Skin of body (tissue), 1 donor: ENCODE measurements at regions not wholly inside any gene's neighbourhood (a gene's known extent, or its start where the extent isn't known, plus 50 kb on each side); places are given as distances from the start of the nearest gene placed in this dataset.

Source experiments
- DNase-seq: peaks from one replicate; lab custom pipeline; 2025; lab: John Stamatoyannopoulos, UW

DNA sequence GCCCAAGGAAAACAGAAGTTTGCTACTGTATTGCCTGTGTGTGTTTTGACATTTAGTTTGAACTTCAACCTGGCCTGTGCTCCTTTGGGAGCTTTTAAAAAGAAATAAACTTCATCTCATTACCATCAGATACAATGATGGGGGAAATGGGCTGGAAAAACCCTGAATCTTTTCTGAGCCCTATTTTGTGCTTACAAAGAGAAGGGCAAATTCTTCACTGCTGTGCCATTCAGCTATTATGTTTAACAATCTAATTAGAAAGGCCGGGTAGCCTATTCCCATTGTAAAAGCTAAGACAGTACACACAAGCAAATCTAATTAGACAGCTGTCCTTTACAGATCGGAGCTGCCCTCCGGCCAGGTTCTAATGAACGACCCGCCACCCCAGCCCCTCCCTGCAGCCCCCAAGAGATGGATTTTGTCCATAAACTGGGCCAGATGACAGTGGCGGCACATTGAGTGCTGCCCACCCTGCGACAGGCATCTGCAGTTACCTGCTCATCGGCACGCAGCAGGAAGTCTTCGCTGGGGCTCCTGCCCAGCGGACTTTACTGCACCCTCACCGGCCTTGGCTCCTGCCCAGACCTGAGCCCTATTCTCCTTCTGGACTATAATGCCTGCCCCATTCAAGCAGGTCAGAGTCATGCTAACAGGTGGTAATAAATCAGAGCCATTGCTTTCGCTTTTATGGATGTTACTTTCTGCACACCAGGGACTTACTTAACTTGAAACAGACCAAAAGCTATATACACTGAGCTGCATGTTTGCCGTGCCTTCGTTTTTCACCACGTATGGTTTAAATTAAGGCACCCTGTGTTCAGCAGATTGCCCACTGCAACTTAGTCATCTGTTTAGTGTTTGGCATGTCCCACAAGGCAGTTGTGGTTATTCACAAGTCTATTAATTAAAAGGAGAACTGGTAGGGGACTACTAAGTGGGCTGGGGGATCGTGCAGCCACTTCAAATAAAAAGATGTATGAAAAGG lies 549.6 kb downstream of the FGF9 start:
- peak; percentile 17 for DNase-seq

DNA sequence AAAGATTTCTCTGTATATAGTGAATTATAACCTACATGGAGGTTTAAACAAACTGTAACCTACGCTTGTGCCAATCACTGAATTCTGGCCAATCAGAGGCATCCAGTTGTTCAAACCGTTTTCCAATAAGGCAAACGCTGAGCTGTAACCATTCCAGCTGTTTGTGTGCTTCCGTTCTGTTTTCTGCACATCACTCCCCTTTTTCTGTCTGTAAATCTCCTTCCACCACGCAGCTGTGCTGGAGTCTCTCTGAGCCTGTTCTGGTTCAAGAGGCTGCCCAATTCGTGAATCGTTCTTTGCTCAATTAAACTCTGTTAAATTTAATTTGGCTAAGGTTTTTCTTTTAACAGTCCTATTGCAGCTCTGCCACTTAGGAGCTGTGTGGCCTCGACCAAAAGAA lies 552.5 kb downstream of the FGF9 start:
- DNase-seq = no peak

- no peak for DNase-seq
These were observed 555.2 kb downstream of the FGF9 start for GRCh38 chr13:22226086-22226485.

- no peak for DNase-seq
These were observed 557.0 kb downstream of the FGF9 start for GRCh38 chr13:22227895-22228294.

DNA sequence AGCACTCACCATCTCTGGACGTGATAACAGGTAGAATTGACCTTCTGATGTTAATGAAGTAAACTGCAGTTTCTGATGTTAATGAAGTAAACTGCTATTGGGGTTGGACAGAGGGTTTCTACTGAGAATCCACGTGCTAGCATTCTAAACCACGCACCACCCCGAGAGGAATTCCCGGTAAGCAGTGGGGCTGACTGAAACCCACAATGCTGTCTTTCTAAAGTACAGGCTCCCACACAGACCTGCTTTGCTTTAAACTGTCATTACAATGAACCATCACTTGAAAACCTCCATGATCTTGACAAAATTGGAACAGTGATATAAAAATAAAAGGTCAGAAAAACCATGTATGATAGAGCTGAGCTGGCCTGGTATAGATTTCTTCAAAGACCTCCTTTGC lies 559.0 kb downstream of the FGF9 start:
- no peak for DNase-seq

- DNase-seq = no peak
These were observed 561.3 kb downstream of the FGF9 start for GRCh38 chr13:22232186-22232585.

DNA sequence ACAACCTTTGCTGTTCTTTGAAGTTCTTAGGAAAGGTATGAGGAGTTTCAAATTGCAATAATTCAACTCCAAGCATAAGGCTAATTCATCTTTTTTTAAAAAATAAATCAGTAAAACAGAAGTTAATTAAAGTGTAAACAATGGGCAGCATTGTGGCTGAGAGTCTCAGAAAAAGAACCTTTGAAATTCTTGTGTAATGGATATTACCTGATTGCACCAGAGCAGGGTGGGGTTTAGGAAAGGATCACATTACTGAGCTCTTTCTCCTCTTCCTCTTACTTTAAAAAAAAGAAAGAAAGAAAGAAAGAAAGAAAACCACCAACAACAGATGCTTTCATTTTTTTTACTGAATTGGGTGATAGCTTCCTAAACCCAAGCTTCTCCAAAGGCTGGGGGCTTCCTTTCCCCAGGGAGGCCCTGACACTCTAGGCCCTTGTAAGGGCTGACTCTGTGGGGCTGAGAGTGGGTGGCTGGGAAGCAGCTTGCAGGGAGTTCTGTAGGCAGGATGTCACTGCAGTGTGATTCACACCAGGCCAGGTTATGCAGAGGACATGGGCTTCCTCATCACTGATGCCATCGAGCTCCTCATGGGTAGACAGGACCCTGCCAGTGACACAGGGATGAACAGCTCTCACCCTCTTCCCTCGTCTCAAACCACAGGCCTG lies 564.5 kb downstream of the FGF9 start:
- no peak for DNase-seq

- DNase-seq = no peak
These were observed 565.0 kb downstream of the FGF9 start for GRCh38 chr13:22235950-22236290.

- DNase-seq = no peak
These were observed 567.4 kb downstream of the FGF9 start for GRCh38 chr13:22238269-22238668.

DNA sequence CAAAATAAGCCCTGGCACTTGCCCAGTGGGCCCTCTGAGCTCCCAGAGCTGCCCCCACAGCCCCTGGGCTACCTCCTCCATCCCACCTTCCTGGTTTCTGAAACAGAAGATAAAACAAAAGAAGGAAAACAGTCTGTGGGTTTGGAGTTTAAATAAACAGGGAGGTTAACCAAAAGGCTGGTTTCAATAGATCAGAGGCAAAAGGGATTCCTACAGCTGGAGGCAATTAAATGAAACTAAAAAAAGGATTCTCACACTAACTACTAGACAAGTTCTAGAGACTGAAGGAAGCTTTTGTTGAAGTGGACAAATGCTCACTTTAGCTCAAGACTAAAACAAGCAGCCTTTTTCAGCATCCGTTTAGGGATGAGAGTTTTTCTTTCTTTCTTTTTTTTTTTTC lies 569.8 kb downstream of the FGF9 start:
- peak; percentile 3 for DNase-seq

GRCh38 chr13:22243469-22244163 lies 572.7 kb downstream of the FGF9 start:
- DNase-seq = no peak

DNA sequence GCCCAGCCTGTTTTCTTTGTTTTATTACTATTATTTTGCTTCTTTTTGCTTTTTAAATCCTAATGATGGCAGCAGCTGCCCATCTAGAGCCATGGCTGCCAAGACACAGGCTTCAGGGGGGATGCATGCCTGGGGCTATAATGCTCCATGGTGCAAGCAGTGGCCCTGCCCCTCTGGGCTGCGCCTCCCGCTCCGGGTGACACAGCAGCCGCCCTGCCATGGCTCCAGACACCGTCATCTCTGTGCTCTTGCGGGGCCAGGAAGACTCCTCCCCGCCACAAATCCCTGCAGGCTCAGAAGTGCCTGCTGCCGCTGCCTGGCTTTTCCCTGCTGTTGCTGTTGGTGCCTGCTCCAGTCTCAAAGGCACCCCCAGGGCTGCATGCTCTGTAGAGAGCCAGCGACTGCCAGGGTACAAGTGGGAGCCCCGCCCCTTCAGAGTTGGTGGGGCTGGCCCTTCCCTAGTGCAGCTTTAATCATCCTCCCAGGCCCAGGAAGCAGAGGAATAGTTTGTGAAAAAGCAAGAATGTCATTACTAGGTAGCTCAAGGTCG lies 581.5 kb downstream of the FGF9 start:
- no peak for DNase-seq

DNA sequence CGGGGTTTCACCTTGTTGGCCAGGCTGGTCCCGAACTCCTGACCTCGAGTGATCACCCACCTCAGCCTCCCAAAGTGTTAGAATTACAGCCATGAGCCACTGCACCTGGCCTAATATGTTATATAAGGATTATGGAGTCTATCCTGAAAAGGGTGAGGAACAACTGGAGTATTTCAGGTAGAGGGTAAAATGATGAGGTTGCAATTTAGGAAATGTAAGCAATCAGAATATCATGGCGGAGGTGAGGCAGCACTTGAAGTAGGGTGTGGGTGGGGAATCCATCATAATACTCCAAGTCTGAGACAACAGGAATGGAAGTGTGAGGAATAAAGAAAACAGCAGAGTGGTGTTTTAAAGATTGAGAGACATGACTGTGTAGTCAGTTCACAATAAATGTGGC lies 582.2 kb downstream of the FGF9 start:
- no peak for DNase-seq

- DNase-seq = no peak
These were observed 585.3 kb downstream of the FGF9 start for GRCh38 chr13:22256111-22256639.

GRCh38 chr13:22262001-22262885 lies 591.4 kb downstream of the FGF9 start:
- no peak for DNase-seq

GRCh38 chr13:22263185-22263584 lies 592.3 kb downstream of the FGF9 start:
- no peak for DNase-seq

DNA sequence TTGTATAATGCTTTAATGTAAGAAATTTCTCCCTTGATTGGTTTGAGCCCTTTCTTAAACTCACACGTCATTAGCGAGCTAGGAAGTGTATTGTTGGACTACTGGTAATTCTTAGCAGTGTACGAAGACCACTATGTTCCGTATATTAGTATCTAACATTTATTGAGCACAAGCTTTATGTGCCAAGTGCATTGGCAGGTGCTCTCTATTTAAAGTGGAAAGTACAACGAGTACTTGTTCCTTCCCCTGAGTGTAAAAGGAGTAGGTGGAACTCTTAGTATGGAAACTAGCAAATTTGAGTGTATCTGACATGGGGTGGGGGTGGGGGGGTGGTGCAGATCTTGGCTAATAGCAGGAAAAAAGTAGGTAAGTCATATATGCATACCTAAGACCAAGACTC lies 594.7 kb downstream of the FGF9 start:
- DNase-seq = no peak

- DNase-seq = no peak
These were observed 600.0 kb downstream of the FGF9 start for GRCh38 chr13:22270881-22271280.

DNA sequence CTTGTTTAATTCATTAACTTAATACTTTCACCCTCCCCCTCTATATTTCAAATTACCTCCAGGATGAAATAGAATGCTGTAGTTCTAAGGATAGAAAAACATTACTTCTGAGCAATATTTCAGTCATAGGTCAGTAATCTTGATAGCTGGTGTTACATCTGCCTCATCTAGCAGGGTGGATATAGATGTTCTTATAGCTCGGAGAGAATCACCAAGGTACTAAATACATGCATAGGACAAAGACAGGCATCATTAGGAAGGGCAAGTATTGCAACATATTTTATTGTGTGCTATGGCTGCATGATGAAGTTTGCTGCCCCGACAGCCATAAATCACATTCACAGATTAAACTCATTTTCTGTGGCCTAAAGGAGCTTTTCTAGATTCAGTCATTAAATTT lies 601.0 kb downstream of the FGF9 start:
- peak; percentile 36 for DNase-seq

- DNase-seq = no peak
These were observed 604.5 kb downstream of the FGF9 start for GRCh38 chr13:22275393-22275792.

GRCh38 chr13:22276616-22277015 lies 605.7 kb downstream of the FGF9 start:
- no peak for DNase-seq
